WERI-Rb-1 (cell line): ENCODE measurements at regions not wholly inside any gene's neighbourhood (a gene's known extent, or its start where the extent isn't known, plus 50 kb on each side); places are given as distances from the start of the nearest gene placed in this dataset.

ENCODE experiments used
- DNase-seq: peaks from one replicate; pipeline ENCODE4 v3.0.0-alpha.2; 2020
- H3K27ac ChIP-seq: fragments of 250-450 bp; sonication (Bioruptor Pico); 2 replicates; pipeline ENCODE4 v1.5.1; 2020; ENCODE audit warnings: mild to moderate bottlenecking, moderate library complexity
- H3K27me3 ChIP-seq: fragments of 250-450 bp; sonication (Bioruptor Pico); 2 replicates; pipeline ENCODE4 v1.5.1; 2021; ENCODE audit warnings: mild to moderate bottlenecking, low read depth, moderate library complexity; ENCODE audit not compliant: insufficient read depth, severe bottlenecking
- H3K36me3 ChIP-seq: fragments of 250-450 bp; sonication (Bioruptor Pico); 2 replicates; pipeline ENCODE4 v1.5.1; 2020; ENCODE audit warnings: mild to moderate bottlenecking, moderate library complexity
- H3K4me3 ChIP-seq: 2 replicates; pipeline ENCODE4 v1.5.1; 2011; ENCODE audit warnings: low read depth, mild to moderate bottlenecking, control low read depth, low read length
- H3K9me3 ChIP-seq: fragments of 250-450 bp; sonication (Bioruptor Pico); 2 replicates; pipeline ENCODE4 v1.5.1; 2021; ENCODE audit warnings: mild to moderate bottlenecking, moderate library complexity; ENCODE audit not compliant: severe bottlenecking
- CTCF ChIP-seq: IDR thresholded peaks from 2 replicates; pipeline ENCODE4 v1.5.1; 2011; ENCODE audit warnings: low read depth, mild to moderate bottlenecking, control low read depth, inconsistent platforms, low read length

GRCh38 chrX:5528057-5528456 is 700.6 kb downstream of the NLGN4X start:
- DNase-seq = no peak
- no peak for TF ChIP-seq CTCF
- Histone ChIP-seq H3K27ac (no peak overlapping the region), H3K27me3 (peaks cover 31% of the 10 kb centered on the region), H3K36me3 (no peaks in the 10 kb centered on the region), H3K9me3 (no peaks in the 10 kb centered on the region), H3K4me3 (no peak overlapping the region)

- DNase-seq = no peak
- Histone ChIP-seq H3K4me3 (no peak overlapping the region), H3K36me3 (no peaks in the 10 kb centered on the region), H3K27me3 (peaks cover 24% of the 10 kb centered on the region), H3K9me3 (no peaks in the 10 kb centered on the region), H3K27ac (no peak overlapping the region)
- TF ChIP-seq CTCF = no peak
Measured at GRCh38 chrX:5526191-5526590, 702.5 kb downstream of the NLGN4X start.

- Histone ChIP-seq H3K27me3 (peaks cover 24% of the 10 kb centered on the region), H3K27ac (no peak overlapping the region), H3K4me3 (no peak overlapping the region), H3K36me3 (no peaks in the 10 kb centered on the region), H3K9me3 (no peaks in the 10 kb centered on the region)
- no peak for DNase-seq
- no peak for TF ChIP-seq CTCF
Measured at GRCh38 chrX:5490786-5491563, 737.7 kb downstream of the NLGN4X start.

- TF ChIP-seq CTCF = no peak
Measured at GRCh38 chrX:5474282-5474681, 754.4 kb downstream of the NLGN4X start.

GRCh38 chrX:5458300-5458842 is 770.3 kb downstream of the NLGN4X start:
- no peak overlapping the region for H3K4me3 ChIP-seq
- peak; percentile 10 for DNase-seq
- no peaks in the 10 kb centered on the region for H3K36me3 ChIP-seq
- H3K9me3 ChIP-seq = no peaks in the 10 kb centered on the region
- H3K27me3 ChIP-seq = peaks cover 23% of the 10 kb centered on the region
- H3K27ac ChIP-seq = no peak overlapping the region
- no peak for TF ChIP-seq CTCF

More at GRCh38 chrX:5474282-5474681, 754.4 kb downstream of the NLGN4X start:
- DNase-seq = no peak
- Histone ChIP-seq H3K27ac (no peak overlapping the region), H3K4me3 (no peak overlapping the region), H3K36me3 (no peaks in the 10 kb centered on the region), H3K9me3 (peaks cover 2% of the 10 kb centered on the region), H3K27me3 (peaks cover 5% of the 10 kb centered on the region)
